PC-9 (cell line): ENCODE measurements at regions not wholly inside any gene's neighbourhood (a gene's known extent, or its start where the extent isn't known, plus 50 kb on each side); places are given as distances from the start of the nearest gene placed in this dataset.

Experiments
- BruUV-seq: library from RNA; stranded (reverse); fragments of 400-500 nt; replicated peaks from 2 replicates; lab custom pipeline; 2021; lab: Mats Ljungman, UMichigan
- CTCF ChIA-PET: fragments of 300-600 bp; sonication (Branson Sonifier 250); formaldehyde crosslinking; loops from one replicate; lab custom pipeline; 2022; ENCODE audit warnings: antibody characterized with exemption; lab: Charles Lee
- POLR2A ChIA-PET: fragments of 300-600 bp; sonication (Branson Sonifier 250); formaldehyde crosslinking; loops from one replicate; lab custom pipeline; 2022; ENCODE audit warnings: antibody characterized with exemption; ENCODE audit not compliant: unreplicated experiment; lab: Charles Lee
- DNase-seq, 2 experiments: peaks; one replicate each; pipeline versions ENCODE4 v3.0.0 to v3.0.0-alpha.2; 2015 to 2022; ENCODE audit warnings: mixed read lengths in 1 of 2
- H2AFZ ChIP-seq: fragments of 200-600 bp; sonication (generic); 2 replicates; pipeline ENCODE4 v1.8.1; 2017; ENCODE audit warnings: antibody characterized with exemption
- H3F3A ChIP-seq: fragments of 200-600 bp; sonication (generic); 2 replicates; pipeline ENCODE4 v1.8.1; 2017; ENCODE audit warnings: antibody characterized with exemption, mild to moderate bottlenecking, low read depth; ENCODE audit not compliant: insufficient read depth
- H3K27ac ChIP-seq: fragments of 200-600 bp; sonication (generic); 2 replicates; pipeline ENCODE4 v1.6.1; 2016; ENCODE audit warnings: mixed run types
- H3K27me3 ChIP-seq: fragments of 200-600 bp; sonication (generic); 2 replicates; pipeline ENCODE4 v1.6.1; 2016; ENCODE audit warnings: low read depth, mixed run types; ENCODE audit not compliant: insufficient read depth
- H3K36me3 ChIP-seq: fragments of 200-600 bp; sonication (generic); 2 replicates; pipeline ENCODE4 v1.6.1; 2016; ENCODE audit warnings: low read depth, mixed run types
- H3K4me1 ChIP-seq: fragments of 200-600 bp; sonication (generic); replicated peaks from 2 replicates; pipeline ENCODE4 v1.6.1; 2016; ENCODE audit warnings: mixed run types; ENCODE audit not compliant: insufficient read depth
- H3K4me2 ChIP-seq: fragments of 200-600 bp; sonication (generic); 2 replicates; pipeline ENCODE4 v1.6.1; 2017; ENCODE audit warnings: mixed run types
- H3K4me3 ChIP-seq: fragments of 200-600 bp; sonication (generic); 2 replicates; pipeline ENCODE4 v1.6.1; 2016; ENCODE audit warnings: mixed run types
- H3K79me2 ChIP-seq: fragments of 200-600 bp; sonication (generic); 2 replicates; pipeline ENCODE4 v1.6.1; 2017; ENCODE audit warnings: low read depth, mixed run types
- H3K9me2 ChIP-seq: fragments of 200-600 bp; sonication (generic); 2 replicates; pipeline ENCODE4 v1.8.1; 2017; ENCODE audit warnings: mild to moderate bottlenecking; ENCODE audit not compliant: insufficient read depth
- H3K9me3 ChIP-seq: fragments of 200-600 bp; sonication (generic); 2 replicates; pipeline ENCODE4 v1.8.1; 2016; ENCODE audit warnings: low read depth; ENCODE audit not compliant: insufficient read depth
- H4K20me1 ChIP-seq: fragments of 200-600 bp; sonication (generic); 2 replicates; pipeline ENCODE4 v1.8.1; 2017; ENCODE audit not compliant: insufficient read depth
- CTCF ChIP-seq: fragments of 200-600 bp; sonication (generic); conservative IDR thresholded peaks from 2 replicates; pipeline ENCODE4 v1.6.1; 2017; ENCODE audit warnings: mixed run types, antibody characterized with exemption, mild to moderate bottlenecking, moderate library complexity
- EZH2 ChIP-seq: fragments of 200-600 bp; sonication (generic); IDR thresholded peaks from 2 replicates; pipeline ENCODE4 v1.8.0; 2017; ENCODE audit warnings: antibody characterized with exemption, low read depth
- intact Hi-C: fragments of 100-400 bp; cut with micrococcal nuclease; formaldehyde crosslinking; loops from one replicate; pipeline ENCODE4 v1.10.0; 2022; ENCODE audit not compliant: unreplicated experiment

- H2AFZ ChIP-seq, result no peak overlapping the region
- H3K4me3 ChIP-seq, result no peak overlapping the region
Measured at GRCh38 chr18:11391661-11392060, 217.7 kb upstream of the SLC35G4 start.

GRCh38 chr18:11388755-11389680, 220.4 kb upstream of the SLC35G4 start:
- BruUV-seq, result no TSS peak

More at GRCh38 chr18:11391661-11392060, 217.7 kb upstream of the SLC35G4 start:
- POLR2A ChIA-PET, result no interaction called here
- Histone ChIP-seq H3K27me3 (peaks cover 36% of the 10 kb centered on the region), H3K9me3 (no peaks in the 10 kb centered on the region; the same call in 1 of the 2 replicates), H3K79me2 (no peaks in the 10 kb centered on the region), H4K20me1 (no peaks in the 10 kb centered on the region), H3K36me3 (no peaks in the 10 kb centered on the region), H3F3A (no peaks in the 10 kb centered on the region), H3K4me2 (no peak overlapping the region), H3K9me2 (no peaks in the 10 kb centered on the region), H3K4me1 (no peaks in the 10 kb centered on the region), H3K27ac (no peak overlapping the region)
- intact Hi-C loops, result no loop called here
- CTCF ChIA-PET, result interaction anchor here (0.7 kb wide), 1 partner anchor 128 kb away, joined by 3 read pairs; no protein-coding TSS in a partner anchor
- TF ChIP-seq EZH2, result no peak
- no peak for TF ChIP-seq CTCF
- no peak for DNase-seq
- BruUV-seq, result no TSS peak

GRCh38 chr18:11387880-11388279, 221.5 kb upstream of the SLC35G4 start:
- DNase-seq, result peak in 1 of 2 experiments; percentile 43
- H3F3A ChIP-seq, result no peaks in the 10 kb centered on the region
- H4K20me1 ChIP-seq, result no peaks in the 10 kb centered on the region; the same call in 1 of the 2 replicates
- H3K4me1 ChIP-seq, result no peaks in the 10 kb centered on the region
- H3K36me3 ChIP-seq, result no peaks in the 10 kb centered on the region
- 0 out of 2 replicates have a peak, but pooled peaks have one; percentile 29 for TF ChIP-seq CTCF
- no peak for TF ChIP-seq EZH2
- POLR2A ChIA-PET, result no interaction called here
- H3K9me3 ChIP-seq, result no peaks in the 10 kb centered on the region
- H3K4me3 ChIP-seq, result no peak overlapping the region
- intact Hi-C loops, result no loop called here
- peaks cover 24% of the 10 kb centered on the region; the same call in 1 of the 2 replicates for H3K27me3 ChIP-seq
- CTCF ChIA-PET, result no interaction called here
- no peaks in the 10 kb centered on the region for H3K79me2 ChIP-seq
- no peak overlapping the region for H2AFZ ChIP-seq
- H3K27ac ChIP-seq, result no peak overlapping the region
- no peak overlapping the region for H3K4me2 ChIP-seq
- no peaks in the 10 kb centered on the region for H3K9me2 ChIP-seq
- no TSS peak for BruUV-seq

More at GRCh38 chr18:11388755-11389680, 220.4 kb upstream of the SLC35G4 start:
- TF ChIP-seq EZH2 (no peak), CTCF (no peak)
- Histone ChIP-seq H3K4me3 (no peak overlapping the region), H3F3A (no peaks in the 10 kb centered on the region), H3K4me2 (no peak overlapping the region), H3K9me3 (no peaks in the 10 kb centered on the region), H3K36me3 (no peaks in the 10 kb centered on the region), H3K79me2 (no peaks in the 10 kb centered on the region), H4K20me1 (no peaks in the 10 kb centered on the region), H3K27ac (no peak overlapping the region), H3K27me3 (peaks cover 25% of the 10 kb centered on the region; the same call in 1 of the 2 replicates), H3K9me2 (no peaks in the 10 kb centered on the region), H2AFZ (no peak overlapping the region), H3K4me1 (no peaks in the 10 kb centered on the region)
- CTCF ChIA-PET, result no interaction called here
- DNase-seq, result no peak
- intact Hi-C loops, result no loop called here
- POLR2A ChIA-PET, result no interaction called here
